Natural killer cell (primary cell): ENCODE measurements at regions not wholly inside any gene's neighbourhood (a gene's known extent, or its start where the extent isn't known, plus 50 kb on each side); places are given as distances from the start of the nearest gene placed in this dataset.

ENCODE experiments used
- ATAC-seq, 3 donors: fragments of 150-1000 bp in 2 of 3; fragments of 200-7000 bp in 1 of 3; cut with Tn5 transposase; 1 replicate in 1 of 3; 2 replicates in 2 of 3; pipeline ENCODE4 v1.10.0; 2021; ENCODE audit warnings: mild to moderate bottlenecking in 2 of 3, moderate library complexity in 2 of 3
- DNase-seq, 2 donors: peaks; one replicate each; pipeline versions ENCODE4 v3.0.0 to v3.0.0-alpha.2; 2013 to 2021; ENCODE audit warnings: mixed read lengths in 1 of 2
- H3K27ac ChIP-seq: one replicate; pipeline ENCODE4 v1.5.1; 2013; ENCODE audit warnings: mild to moderate bottlenecking, low read length
- H3K27me3 ChIP-seq: one replicate; pipeline ENCODE4 v1.6.1; 2013; ENCODE audit warnings: low read length; ENCODE audit not compliant: control insufficient read depth, insufficient read depth
- H3K36me3 ChIP-seq: one replicate; pipeline ENCODE4 v1.6.1; 2013; ENCODE audit warnings: low read length; ENCODE audit not compliant: control insufficient read depth, insufficient read depth
- H3K4me1 ChIP-seq: one replicate; pipeline ENCODE4 v1.6.1; 2013; ENCODE audit warnings: low read length; ENCODE audit not compliant: control insufficient read depth, insufficient read depth
- H3K4me3 ChIP-seq: one replicate; pipeline ENCODE4 v1.5.1; 2013; ENCODE audit warnings: low read length
- H3K9me3 ChIP-seq: one replicate; pipeline ENCODE4 v1.6.1; 2013; ENCODE audit warnings: low read length; ENCODE audit not compliant: control insufficient read depth, insufficient read depth
- H3K27ac Mint-ChIP-seq, 2 donors: one replicate each; pipeline ENCODE4 v1.8.0; 2022; ENCODE audit warnings: mild to moderate bottlenecking in 2 of 2, mixed read lengths in 2 of 2, moderate library complexity in 1 of 2
- H3K27me3 Mint-ChIP-seq, 2 donors: one replicate each; pipeline ENCODE4 v1.8.0; 2022; ENCODE audit warnings: low read depth in 2 of 2, mixed read lengths in 2 of 2
- H3K36me3 Mint-ChIP-seq: one replicate; pipeline ENCODE4 v1.8.0; 2022; ENCODE audit warnings: mixed read lengths
- H3K4me1 Mint-ChIP-seq, 2 donors: one replicate each; pipeline ENCODE4 v1.8.0; 2022; ENCODE audit warnings: mixed read lengths in 2 of 2
- H3K4me3 Mint-ChIP-seq: one replicate; pipeline ENCODE4 v1.8.0; 2022; ENCODE audit warnings: mild to moderate bottlenecking, moderate library complexity, mixed read lengths
- H3K9me3 Mint-ChIP-seq, 2 donors: one replicate each; pipeline ENCODE4 v1.8.0; 2022; ENCODE audit warnings: mixed read lengths in 2 of 2
- WGBS: methylation state at CpG from one replicate; pipeline ENCODE4 v1.1.7; 2013; ENCODE audit warnings: missing lambda C conversion rate; ENCODE audit not compliant: insufficient coverage; 5-methylcytosine and 5-hydroxymethylcytosine counted together
- intact Hi-C: fragments of 100-400 bp; cut with micrococcal nuclease; formaldehyde crosslinking; loops from one replicate; pipeline ENCODE4 v1.14.2; 2022
- TF ChIP-seq, protein P1 (sequence below): fragments of 200-600 bp; IDR thresholded peaks from one replicate; pipeline ENCODE4 v1.8.0; 2022; ENCODE audit warnings: antibody characterized with exemption

DNA sequence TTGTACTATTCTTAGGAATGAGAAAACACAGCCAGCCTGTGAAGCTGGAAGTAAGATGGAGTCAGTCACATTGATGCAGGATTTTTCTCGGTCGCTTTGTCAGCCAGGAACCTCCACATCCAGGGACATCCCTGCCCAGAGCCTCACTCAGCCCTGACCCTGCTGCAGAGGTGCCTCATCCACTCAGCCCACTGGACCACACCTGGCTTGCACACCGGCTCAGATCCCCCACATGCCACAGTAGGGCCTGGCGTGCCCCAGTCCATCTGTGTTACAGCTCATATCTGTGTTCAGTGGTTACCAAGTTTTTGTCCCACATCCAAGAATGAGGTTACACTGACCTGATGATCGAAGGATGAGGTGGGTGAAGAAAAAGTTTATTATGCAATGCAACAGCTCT lies 1315.4 kb downstream of the SLITRK1 start:
- H3K9me3 ChIP-seq, result peaks cover 6% of the 10 kb centered on the region
- H3K27me3 ChIP-seq, result no peaks in the 10 kb centered on the region
- Mint-ChIP-seq H3K27ac (no peak overlapping the region), H3K36me3 (peaks cover 17% of the 10 kb centered on the region), H3K27me3 (no peaks in the 10 kb centered on the region), H3K4me1 (no peaks in the 10 kb centered on the region), H3K9me3 (peaks cover 15 to 26% of the 10 kb centered on the region in 2 donors), H3K4me3 (no peak overlapping the region)
- 85% methylated on average over 5 of the region's 5 CpGs for WGBS
- DNase-seq (no peak), ATAC-seq (no peak)
- intact Hi-C loops, result no loop called here
- H3K27ac ChIP-seq, result no peak overlapping the region
- no peak overlapping the region for H3K4me3 ChIP-seq
- TF ChIP-seq, protein P1, sequence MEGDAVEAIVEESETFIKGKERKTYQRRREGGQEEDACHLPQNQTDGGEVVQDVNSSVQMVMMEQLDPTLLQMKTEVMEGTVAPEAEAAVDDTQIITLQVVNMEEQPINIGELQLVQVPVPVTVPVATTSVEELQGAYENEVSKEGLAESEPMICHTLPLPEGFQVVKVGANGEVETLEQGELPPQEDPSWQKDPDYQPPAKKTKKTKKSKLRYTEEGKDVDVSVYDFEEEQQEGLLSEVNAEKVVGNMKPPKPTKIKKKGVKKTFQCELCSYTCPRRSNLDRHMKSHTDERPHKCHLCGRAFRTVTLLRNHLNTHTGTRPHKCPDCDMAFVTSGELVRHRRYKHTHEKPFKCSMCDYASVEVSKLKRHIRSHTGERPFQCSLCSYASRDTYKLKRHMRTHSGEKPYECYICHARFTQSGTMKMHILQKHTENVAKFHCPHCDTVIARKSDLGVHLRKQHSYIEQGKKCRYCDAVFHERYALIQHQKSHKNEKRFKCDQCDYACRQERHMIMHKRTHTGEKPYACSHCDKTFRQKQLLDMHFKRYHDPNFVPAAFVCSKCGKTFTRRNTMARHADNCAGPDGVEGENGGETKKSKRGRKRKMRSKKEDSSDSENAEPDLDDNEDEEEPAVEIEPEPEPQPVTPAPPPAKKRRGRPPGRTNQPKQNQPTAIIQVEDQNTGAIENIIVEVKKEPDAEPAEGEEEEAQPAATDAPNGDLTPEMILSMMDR, result no peak
- no peaks in the 10 kb centered on the region for H3K4me1 ChIP-seq
- no peaks in the 10 kb centered on the region for H3K36me3 ChIP-seq

DNA sequence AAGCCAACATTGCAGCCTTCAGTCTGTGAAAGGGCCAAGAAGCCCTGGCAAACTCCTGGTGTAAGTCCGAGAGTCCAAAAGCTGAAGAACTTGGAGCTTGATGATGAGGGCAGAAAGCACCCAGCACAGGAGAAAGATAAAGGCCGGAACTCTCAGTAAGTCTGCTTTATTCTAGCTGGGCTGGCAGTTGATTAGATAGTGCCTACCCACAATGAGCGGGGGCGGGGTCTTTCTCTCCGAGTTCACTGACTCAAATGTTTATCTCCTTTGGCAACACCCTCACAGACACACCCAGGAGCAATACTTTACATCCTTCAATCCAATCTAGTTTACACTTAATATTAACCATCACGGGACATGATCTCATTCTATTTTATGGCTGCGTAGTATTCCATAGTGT lies 1317.1 kb downstream of the SLITRK1 start:
- intact Hi-C loops, result no loop called here
- H3K9me3 Mint-ChIP-seq, result peaks cover 12 to 23% of the 10 kb centered on the region in 2 donors
- ATAC-seq, result no peak

DNA sequence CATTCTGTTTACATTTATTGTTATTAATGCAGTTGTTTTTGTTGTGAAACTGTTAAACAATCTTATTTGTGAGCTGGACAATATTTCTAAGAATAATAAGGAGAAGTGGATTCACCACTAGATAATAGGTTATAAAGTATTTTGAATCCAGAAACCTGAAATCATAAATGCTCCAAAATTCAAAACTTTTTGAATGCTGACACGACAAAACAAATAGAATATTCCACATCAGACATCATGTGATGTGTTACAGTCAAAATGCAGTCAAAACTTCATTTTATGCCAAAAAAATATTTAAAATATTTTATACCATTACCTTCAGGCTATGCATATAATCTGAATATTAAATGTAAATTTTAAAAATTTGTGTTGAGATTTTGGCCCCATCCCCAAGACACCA lies 1321.4 kb downstream of the SLITRK1 start:
- no peak overlapping the region for H3K4me3 ChIP-seq
- H3K9me3 ChIP-seq, result no peaks in the 10 kb centered on the region
- H3K27ac Mint-ChIP-seq, result no peak overlapping the region
- no peaks in the 10 kb centered on the region for H3K27me3 Mint-ChIP-seq
- DNase-seq, result no peak
- H3K36me3 ChIP-seq, result no peaks in the 10 kb centered on the region
- no peak overlapping the region for H3K27ac ChIP-seq
- H3K9me3 Mint-ChIP-seq, result peaks cover 4 to 16% of the 10 kb centered on the region in 2 donors
- intact Hi-C loops, result no loop called here
- H3K4me1 Mint-ChIP-seq, result no peaks in the 10 kb centered on the region
- WGBS, result 86% methylated on average over 1 of the region's 1 CpG
- no peaks in the 10 kb centered on the region for H3K4me1 ChIP-seq
- no peak for ATAC-seq
- H3K36me3 Mint-ChIP-seq, result peaks cover 4% of the 10 kb centered on the region
- TF ChIP-seq, protein P1, result no peak
- H3K27me3 ChIP-seq, result no peaks in the 10 kb centered on the region
- no peak overlapping the region for H3K4me3 Mint-ChIP-seq

More for the DNA sequence above, 1317.1 kb downstream of the SLITRK1 start:
- Mint-ChIP-seq H3K27ac (no peak overlapping the region), H3K4me1 (no peaks in the 10 kb centered on the region), H3K4me3 (no peak overlapping the region), H3K36me3 (peaks cover 17% of the 10 kb centered on the region), H3K27me3 (no peaks in the 10 kb centered on the region)
- no peaks in the 10 kb centered on the region for H3K36me3 ChIP-seq
- WGBS, result 92% methylated on average over 5 of the region's 7 CpGs
- DNase-seq, result no peak
- TF ChIP-seq, protein P1, result no peak
- H3K27me3 ChIP-seq, result no peaks in the 10 kb centered on the region
- H3K4me1 ChIP-seq, result no peaks in the 10 kb centered on the region
- no peak overlapping the region for H3K27ac ChIP-seq
- H3K4me3 ChIP-seq, result no peak overlapping the region
- H3K9me3 ChIP-seq, result peaks cover 6% of the 10 kb centered on the region

DNA sequence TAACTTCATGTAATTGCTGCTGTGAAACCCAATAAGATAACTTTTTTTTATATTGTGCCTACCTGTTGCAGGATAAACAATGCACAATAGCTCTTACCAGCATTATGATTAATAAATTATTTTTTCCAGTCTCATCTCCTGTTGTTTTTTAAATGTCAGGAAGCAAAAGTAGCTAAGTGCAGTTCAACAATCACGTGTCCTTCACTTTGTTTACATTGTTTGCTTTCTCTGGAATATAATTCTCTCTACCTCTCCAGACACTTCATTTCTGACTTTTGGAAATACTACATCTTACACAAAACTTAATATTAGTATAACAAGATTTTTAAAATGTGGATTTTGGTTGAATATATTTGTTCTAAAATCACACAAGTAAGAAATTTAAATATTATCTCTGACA lies 1359.4 kb downstream of the SLITRK1 start:
- no peaks in the 10 kb centered on the region for H3K27me3 Mint-ChIP-seq
- peaks cover 6 to 25% of the 10 kb centered on the region in 2 donors for H3K9me3 Mint-ChIP-seq
- no CpG with 5 or more reads among the region's 1 CpG for WGBS
- no peaks in the 10 kb centered on the region for H3K36me3 ChIP-seq
- ATAC-seq (no peak), DNase-seq (no peak)
- no peak overlapping the region for H3K4me3 ChIP-seq
- no peaks in the 10 kb centered on the region for H3K27me3 ChIP-seq
- no peak overlapping the region for H3K4me3 Mint-ChIP-seq
- no peaks in the 10 kb centered on the region for H3K9me3 ChIP-seq
- H3K27ac Mint-ChIP-seq, result no peak overlapping the region
- intact Hi-C loops, result no loop called here
- H3K27ac ChIP-seq, result no peak overlapping the region
- TF ChIP-seq, protein P1, result no peak
- no peaks in the 10 kb centered on the region for H3K4me1 Mint-ChIP-seq
- peaks cover under 1% of the 10 kb centered on the region for H3K36me3 Mint-ChIP-seq
- H3K4me1 ChIP-seq, result no peaks in the 10 kb centered on the region
